ENCODE measurements at regions not wholly inside any gene's neighbourhood (a gene's known extent, or its start where the extent isn't known, plus 50 kb on each side); places are given as distances from the start of the nearest gene placed in this dataset.

GRCh38 chr11:23620617-23621016 lies 760.3 kb upstream of the CCDC179 start:
- TF ChIP-seq CTCF (IDR thresholded peaks at IDR 0.05; ENCODE audit: low read depth, low read length) (no peak), EZH2phosphoT487 (IDR thresholded peaks at IDR 0.05; ENCODE audit: low read depth) (no peak)
